SIG-M5 (cell line): ENCODE measurements at regions not wholly inside any gene's neighbourhood (a gene's known extent, or its start where the extent isn't known, plus 50 kb on each side); places are given as distances from the start of the nearest gene placed in this dataset.
"Not testable (repeated sequence)": the region's sequence is repeated elsewhere in the genome, so short reads cannot be mapped to it uniquely, and the experiment has no call there.

Experiments
- DNase-seq: peaks from one replicate; lab custom pipeline; 2025; lab: John Stamatoyannopoulos, UW

- no peak for DNase-seq
Observed at GRCh38 chr5:145658435-145658834, 176.7 kb downstream of the PRELID2 start.

- not testable (repeated sequence) for DNase-seq
Observed at GRCh38 chr5:145652700-145653099, 182.4 kb downstream of the PRELID2 start.

DNA sequence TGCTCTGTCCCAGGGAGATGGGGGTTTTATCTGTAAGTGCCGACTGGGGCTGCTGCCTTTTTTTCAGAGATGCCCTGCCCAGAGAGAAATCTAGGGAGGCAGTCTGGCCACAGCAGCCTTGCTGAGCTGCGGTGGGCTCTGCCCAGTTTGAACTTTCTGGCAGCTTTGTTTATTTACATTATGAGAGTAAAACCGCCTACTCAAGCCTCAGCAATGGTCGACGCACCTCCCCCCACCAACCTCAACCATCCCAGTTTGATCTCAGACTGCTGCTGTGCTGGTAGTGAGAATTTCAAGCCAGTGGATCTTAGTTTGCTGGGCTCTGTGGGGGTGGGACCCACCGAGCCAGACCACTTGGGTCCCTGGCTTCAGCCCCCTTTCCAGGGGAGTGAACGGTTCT is 188.0 kb downstream of the PRELID2 start:
- not testable (repeated sequence) for DNase-seq

- DNase-seq, result not testable (repeated sequence)
Observed at GRCh38 chr5:145643214-145643613, 191.9 kb downstream of the PRELID2 start.

- DNase-seq, result no peak
Observed at GRCh38 chr5:145637396-145637795, 197.7 kb downstream of the PRELID2 start.

GRCh38 chr5:145636371-145636770 is 198.8 kb downstream of the PRELID2 start:
- DNase-seq, result no peak

DNA sequence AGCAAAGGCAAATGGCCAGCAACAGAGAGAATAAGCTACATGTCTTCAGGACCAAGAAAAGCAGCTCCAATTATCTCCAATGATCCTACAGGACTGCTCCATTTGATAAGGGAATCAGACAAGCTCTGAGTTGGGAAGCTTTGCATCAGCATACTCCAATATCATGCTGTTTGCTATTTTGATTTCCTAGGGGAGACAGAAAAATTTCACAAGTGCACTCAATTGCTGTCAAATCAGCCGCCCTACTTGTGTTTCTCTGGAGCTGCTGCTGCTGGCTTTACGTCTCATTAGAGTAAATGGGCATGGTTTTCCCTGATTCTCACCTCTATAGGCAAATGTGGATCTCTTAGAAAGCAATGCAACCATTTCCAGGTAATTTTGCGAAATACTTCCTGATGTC is 201.7 kb downstream of the PRELID2 start:
- no peak for DNase-seq

- no peak for DNase-seq
Observed at GRCh38 chr5:145632701-145633100, 202.4 kb downstream of the PRELID2 start.

GRCh38 chr5:145629047-145629446 is 206.1 kb downstream of the PRELID2 start:
- no peak for DNase-seq

- DNase-seq, result no peak
Observed at GRCh38 chr5:145628525-145628924, 206.6 kb downstream of the PRELID2 start.

DNA sequence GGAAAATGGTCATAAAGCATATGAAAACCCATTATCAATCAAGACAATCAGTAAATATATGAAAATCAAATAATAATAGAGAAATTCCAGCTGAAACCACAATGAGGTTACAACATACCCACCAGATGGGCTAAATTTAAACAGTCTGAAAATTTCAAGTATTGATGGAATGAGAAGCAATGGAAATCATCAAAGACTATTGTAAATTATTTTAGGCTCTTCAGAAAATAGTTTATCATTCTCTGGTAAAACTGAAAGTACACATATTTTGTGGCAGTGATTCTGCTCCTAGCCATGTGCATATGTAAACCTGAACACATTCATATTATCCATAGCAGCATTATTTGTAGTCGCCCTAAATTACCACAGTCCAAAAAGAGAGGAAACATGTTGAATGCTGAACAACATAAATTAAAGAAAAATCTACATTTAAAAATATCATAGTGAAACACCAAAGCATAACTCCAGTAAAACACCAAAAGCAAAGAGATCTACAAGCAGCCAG is 215.3 kb downstream of the PRELID2 start:
- no peak for DNase-seq

DNA sequence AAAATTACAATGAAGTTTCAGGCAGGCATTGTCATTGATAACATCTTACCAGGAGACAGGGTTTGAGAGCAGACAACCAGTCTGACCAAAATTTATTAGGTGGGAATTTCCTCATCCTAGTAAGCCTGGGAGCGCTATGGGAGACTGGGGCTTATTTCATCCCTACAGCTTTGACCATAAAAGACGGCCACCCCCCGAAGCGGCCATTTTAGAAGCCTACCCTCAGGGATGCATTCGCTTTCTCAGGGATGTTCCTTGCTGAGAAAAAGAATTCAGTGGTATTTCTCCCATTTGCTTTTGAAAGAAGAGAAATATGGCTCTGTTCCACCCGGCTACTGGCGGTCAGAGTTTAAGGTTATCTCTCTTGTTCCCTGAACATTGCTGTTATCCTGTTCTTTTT is 218.4 kb downstream of the PRELID2 start:
- DNase-seq, result not testable (repeated sequence)

GRCh38 chr5:145598983-145599382 is 236.2 kb downstream of the PRELID2 start:
- no peak for DNase-seq

- DNase-seq, result no peak
Observed at GRCh38 chr5:145598184-145598583, 237.0 kb downstream of the PRELID2 start.

GRCh38 chr5:145591578-145591977 is 243.6 kb downstream of the PRELID2 start:
- DNase-seq, result no peak

DNA sequence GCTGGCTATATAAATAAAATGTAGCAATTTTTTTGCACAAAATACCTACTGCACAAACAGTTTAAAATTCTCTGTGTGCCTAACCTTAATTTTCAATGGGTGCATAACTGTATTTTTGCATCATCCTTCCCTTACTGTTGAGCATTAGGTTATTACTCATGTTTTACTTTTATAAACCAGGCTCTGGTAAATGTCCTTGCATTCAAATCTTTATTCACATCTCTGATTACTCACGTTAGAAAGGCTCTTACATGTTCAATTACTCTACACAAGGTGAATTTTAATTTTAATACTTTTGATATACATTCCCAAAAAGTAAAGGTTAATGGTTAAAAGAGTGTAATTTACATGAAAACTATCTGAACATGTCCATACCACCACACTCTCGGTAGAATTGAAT is 246.1 kb downstream of the PRELID2 start:
- no peak for DNase-seq

DNA sequence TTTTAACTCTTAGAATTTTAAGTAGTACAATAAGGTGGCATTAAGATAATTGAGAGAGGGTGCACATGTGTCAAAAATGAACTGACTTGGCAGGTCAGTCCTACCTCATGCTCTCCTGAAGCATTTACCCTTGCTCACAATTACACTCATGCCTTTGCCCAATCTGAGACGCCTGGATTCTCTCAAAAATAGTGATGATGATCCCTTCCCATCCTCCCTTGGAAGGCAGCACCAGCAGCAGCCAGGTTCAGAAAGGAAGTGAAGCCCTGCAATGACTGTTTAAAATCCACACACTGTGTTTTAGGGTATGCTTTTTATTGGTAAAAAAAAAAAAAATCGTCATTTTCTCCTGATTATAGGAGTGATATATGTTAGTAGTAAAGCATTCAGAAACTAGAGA is 246.6 kb downstream of the PRELID2 start:
- DNase-seq, result no peak

GRCh38 chr5:145588113-145588512 is 247.0 kb downstream of the PRELID2 start:
- DNase-seq, result no peak

DNA sequence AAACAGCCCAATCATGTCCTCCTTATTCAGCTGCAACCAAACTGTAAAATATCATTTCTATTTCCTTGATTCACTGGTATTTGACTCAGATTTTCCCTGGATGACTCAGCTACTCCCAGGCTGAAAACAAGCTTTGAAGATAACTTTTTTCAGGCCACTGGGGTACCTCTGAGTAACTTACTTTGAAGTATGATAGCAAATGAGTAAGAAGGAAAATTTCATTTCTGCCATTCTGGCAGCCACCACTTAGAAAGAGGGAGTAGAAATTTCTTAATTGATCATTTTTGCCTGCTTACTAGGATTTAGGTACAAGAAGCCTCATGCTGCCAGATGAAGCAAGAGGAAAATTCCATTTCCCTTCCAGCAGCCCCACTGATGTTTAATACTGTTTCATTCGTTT is 247.4 kb downstream of the PRELID2 start:
- no peak for DNase-seq

DNA sequence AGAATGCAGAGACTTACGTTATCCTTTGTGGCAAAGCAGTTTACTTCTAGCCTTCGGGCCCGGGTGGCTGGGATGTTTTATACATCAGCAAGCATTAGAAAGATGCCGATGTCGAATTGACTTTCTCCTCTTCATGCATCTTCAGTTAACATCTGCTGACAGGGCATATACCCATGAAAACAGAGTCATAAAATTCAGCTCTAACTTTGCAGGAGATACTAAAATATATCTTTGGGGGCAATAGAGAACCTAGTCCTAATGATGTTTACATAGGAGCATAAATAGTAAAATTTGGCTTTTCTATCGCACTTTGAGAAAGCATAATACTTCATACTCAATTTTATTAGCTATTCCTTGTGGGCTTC is 247.9 kb downstream of the PRELID2 start:
- DNase-seq, result no peak

DNA sequence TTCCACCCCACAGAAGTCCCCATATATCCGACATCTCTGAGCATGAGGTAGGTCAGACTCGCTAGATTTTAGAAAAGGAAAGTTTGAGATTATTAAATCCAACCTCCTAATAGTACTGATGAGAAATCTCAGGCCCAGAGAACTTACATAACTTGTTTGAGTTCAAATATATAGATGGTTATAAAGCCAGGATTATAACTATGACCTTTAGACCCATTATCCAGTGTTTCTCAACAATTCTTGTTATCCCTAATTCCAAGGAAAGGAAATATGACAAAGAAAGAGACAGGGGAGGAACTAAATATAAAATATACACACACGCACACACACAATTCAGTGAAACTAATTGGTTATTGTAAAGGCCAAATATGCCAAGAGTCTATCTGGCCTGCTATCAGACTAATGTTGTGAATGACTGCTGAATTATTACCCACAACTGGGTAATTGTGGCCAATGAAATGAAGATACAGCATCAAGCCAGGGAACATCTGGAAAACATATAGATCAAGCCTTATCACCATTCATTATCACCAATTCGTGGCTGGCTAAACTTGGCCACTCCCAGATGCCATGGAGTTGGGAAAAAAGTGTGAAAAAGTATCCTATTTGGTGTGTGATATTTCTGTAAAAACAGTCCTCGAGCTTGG is 248.4 kb downstream of the PRELID2 start:
- DNase-seq, result no peak

- no peak for DNase-seq
Observed at GRCh38 chr5:145585443-145586148, 249.5 kb downstream of the PRELID2 start.

DNA sequence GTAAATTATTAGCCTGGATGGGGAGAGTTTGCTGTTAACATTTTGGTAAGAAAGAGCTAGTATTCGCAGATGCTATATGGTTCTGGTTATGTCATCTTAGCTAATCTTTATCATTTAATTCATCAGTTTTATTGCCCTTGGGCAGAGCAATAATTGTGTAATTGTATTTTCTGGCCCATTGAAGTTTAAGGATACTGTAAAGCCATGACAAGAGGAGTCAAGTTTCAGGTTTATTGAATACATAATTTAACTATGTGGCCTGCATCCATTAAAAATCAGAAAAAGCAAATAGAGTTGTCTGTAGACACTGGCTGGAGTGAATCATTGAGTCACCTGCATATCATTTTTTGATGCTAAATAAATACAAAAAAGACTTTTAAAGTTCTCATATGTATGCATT is 255.8 kb downstream of the PRELID2 start:
- DNase-seq, result no peak
